GM10266 (cell line): ENCODE measurements at regions not wholly inside any gene's neighbourhood (a gene's known extent, or its start where the extent isn't known, plus 50 kb on each side); places are given as distances from the start of the nearest gene placed in this dataset.

Experiments used
- DNase-seq: peaks from one replicate; pipeline ENCODE4 v3.0.0; 2012; ENCODE audit errors: extremely low spot score
- TF ChIP-seq, protein P1 (sequence below): IDR thresholded peaks from 2 replicates; pipeline ENCODE4 v1.5.1; 2012; ENCODE audit warnings: mild to moderate bottlenecking, low read depth; ENCODE audit not compliant: control insufficient read depth, insufficient read depth; ENCODE audit errors: missing control alignments

DNA sequence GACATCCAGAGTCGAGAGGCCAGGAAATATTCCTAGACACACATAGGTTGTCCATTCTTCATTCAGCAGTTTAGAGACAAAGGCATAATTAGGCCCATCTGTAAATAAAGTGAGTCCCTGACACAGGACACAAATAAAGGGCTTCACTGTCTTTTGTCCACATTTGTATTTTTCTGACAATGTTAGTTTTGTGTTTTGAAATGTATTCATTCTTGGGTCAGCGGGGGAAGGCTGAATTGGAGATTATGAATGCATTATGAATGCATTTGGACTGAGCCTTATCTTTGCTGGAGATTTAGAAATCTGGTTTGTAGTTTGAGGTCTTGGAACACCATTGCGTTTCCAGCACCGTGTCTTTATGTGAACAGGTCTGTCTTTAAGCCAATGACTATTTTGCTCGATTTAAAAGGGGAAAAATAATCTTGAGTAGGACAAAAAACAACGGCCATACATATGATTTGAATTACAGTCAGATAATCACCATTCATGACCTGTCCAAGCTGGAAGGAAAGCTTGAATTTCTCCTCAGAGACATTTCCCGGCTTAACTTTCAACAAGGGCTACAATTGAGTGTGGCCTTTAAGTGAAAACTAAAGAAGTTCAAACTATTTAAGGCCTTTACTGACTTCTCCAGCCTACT is 334.8 kb downstream of the WDR11 start:
- DNase-seq = no peak
- TF ChIP-seq, protein P1, sequence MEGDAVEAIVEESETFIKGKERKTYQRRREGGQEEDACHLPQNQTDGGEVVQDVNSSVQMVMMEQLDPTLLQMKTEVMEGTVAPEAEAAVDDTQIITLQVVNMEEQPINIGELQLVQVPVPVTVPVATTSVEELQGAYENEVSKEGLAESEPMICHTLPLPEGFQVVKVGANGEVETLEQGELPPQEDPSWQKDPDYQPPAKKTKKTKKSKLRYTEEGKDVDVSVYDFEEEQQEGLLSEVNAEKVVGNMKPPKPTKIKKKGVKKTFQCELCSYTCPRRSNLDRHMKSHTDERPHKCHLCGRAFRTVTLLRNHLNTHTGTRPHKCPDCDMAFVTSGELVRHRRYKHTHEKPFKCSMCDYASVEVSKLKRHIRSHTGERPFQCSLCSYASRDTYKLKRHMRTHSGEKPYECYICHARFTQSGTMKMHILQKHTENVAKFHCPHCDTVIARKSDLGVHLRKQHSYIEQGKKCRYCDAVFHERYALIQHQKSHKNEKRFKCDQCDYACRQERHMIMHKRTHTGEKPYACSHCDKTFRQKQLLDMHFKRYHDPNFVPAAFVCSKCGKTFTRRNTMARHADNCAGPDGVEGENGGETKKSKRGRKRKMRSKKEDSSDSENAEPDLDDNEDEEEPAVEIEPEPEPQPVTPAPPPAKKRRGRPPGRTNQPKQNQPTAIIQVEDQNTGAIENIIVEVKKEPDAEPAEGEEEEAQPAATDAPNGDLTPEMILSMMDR = no peak

DNA sequence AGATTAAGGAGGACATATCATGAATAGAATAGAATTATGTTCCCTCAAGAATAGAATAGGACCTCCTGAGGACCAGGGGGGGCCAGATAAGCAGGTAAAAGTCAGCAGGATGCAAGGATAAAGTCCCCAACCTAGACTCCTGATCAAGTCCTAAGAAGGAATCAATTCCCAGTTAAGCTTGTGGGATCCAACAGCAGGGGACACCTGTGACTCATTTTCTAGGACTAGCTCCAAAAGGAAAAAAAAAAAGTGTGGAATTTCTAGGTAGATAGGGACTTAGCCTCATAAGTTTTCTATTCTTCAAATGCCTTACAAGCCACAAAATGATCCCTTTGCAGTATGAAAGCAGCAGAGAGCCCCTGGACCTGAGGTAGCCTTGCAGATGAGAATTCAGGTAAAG is 336.2 kb downstream of the WDR11 start:
- DNase-seq = no peak
- TF ChIP-seq, protein P1 = no peak

DNA sequence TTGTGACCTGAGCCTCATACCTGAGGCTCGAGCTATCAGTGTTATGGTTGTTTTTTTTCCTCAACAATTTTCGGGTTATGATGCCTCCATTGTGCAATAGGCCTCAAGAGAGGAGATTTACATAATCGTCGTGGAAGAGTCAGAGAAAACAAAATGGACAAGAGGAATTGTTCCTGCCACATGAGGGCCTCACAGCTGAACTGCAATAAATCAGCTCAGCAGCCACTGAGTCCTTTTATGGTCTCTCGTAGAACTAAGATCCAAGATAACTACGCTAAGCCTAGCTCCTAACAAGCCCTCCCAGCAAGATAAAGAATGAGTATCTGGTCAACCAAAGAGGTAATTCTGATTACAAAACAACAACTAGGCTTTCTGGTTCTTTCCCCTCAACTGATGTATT is 336.8 kb downstream of the WDR11 start:
- TF ChIP-seq, protein P1 = no peak

DNA sequence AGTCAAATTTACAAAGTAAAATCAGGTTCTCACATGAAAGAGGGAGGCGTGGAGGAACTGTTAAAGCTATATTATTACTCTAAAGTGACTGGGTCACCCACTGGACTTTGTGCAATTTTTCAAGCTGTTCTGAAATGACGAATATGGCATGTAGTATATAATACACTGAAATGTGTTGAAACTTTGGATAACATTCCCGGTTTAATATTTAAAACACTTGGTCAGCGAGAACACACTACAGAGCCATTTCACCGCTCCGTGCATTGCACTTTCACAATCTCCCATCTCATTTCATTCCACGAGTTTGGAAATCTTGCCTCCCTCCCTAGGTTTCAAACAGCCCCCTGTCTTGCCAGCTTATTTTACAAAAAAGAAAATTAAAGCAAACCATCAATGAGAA is 337.9 kb downstream of the WDR11 start:
- TF ChIP-seq, protein P1 = no peak
- DNase-seq = no peak

More for the DNA sequence above, 336.8 kb downstream of the WDR11 start:
- DNase-seq = no peak

DNA sequence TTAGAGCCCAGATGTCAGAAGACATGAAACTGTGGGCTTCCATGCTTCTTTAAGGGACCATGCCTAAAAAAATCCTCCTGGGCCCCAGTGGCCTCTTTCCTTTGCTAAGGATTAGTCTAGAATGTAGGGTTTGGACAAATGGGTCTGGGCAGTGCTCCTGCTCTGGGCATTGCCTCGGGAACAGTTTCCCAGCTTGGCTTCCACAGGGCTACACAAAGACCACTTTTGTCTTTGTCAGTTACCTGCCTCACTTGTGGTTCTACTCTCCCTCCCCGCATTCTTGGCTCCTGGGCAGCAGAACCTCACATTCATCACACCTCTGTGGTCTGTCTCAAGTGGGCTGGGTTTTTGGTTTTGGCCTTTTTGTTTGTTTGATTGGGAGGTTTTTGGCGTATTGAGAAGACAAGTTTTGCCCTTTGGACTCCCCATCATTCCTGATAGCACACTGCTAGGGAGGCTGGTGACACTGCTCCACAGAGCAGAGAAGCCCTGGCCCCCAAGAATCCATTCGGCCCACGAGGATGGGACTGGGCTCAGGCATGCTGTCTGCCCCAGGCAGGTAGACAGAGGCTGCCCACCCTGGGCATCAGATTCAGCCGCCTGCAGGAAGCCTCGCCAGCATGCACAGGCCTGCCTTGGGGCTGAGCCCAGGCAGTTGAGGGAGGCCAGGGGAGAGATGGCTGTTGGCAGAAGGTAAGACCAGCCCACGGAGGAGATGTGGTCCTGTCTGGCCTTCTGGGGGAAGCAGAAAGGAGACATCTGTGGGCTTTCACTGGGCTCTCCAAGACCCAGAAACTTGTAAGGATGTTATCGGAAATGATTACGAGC is 343.7 kb downstream of the WDR11 start:
- DNase-seq = no peak

DNA sequence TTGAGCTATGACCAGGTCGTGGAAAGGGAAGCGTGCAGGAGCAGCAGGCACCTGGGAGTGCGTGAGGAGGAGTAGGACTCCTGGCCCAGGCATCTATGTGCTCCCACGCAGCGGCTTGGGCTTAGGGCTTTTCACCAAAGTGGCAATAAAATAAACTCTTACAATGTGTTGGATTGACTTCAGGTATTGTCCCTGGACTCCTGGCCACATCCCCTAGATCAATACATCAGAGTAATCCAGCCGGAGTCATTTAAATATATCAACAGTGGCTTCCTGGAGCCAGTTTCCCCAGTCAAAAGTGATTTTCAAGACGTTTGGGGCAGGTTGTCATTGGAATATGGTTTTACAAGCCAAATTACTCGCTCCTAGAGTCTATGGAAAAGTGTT is 344.4 kb downstream of the WDR11 start:
- TF ChIP-seq, protein P1 = no peak
- DNase-seq = no peak

More for the DNA sequence above, 343.7 kb downstream of the WDR11 start:
- TF ChIP-seq, protein P1 = no peak

DNA sequence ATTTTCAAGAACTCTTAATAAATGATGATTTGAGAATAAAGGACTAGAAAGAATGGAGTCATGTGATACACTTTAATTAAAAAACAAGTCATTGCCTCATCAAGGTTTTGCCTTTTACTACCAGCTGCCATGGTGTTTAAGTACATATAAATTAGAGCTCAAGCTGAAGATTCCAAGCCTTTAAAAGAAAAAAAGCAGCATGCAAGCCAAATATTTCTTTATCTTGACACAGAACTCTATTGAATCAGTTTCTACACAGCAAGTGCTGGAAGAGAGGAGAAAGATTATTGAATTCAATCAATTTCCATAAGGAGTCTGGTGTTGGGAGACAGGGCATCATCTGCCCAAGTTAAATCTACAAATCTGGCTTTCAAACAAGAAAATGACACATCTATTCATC is 347.9 kb downstream of the WDR11 start:
- TF ChIP-seq, protein P1 = no peak
- DNase-seq = no peak
